Glomerular visceral epithelial cell (primary cell): ENCODE measurements at regions not wholly inside any gene's neighbourhood (a gene's known extent, or its start where the extent isn't known, plus 50 kb on each side); places are given as distances from the start of the nearest gene placed in this dataset.
A peak's percentile ranks its signal among the peaks of the same experiment; 100 is the strongest.
"Not testable (repeated sequence)": the region's sequence is repeated elsewhere in the genome, so short reads cannot be mapped to it uniquely, and the experiment has no call there.

Source experiments
- DNase-seq: peaks from one replicate; pipeline ENCODE4 v3.0.0-alpha.2; 2016; ENCODE audit errors: extremely low spot score

GRCh38 chr5:25190521-25191000 is 545.8 kb upstream of the CDH10 start:
- no peak for DNase-seq

GRCh38 chr5:25181249-25181648 is 536.5 kb upstream of the CDH10 start:
- DNase-seq, result no peak

- DNase-seq, result not testable (repeated sequence)
These were observed 517.8 kb upstream of the CDH10 start for GRCh38 chr5:25162616-25163015.

GRCh38 chr5:25160891-25161290 is 516.1 kb upstream of the CDH10 start:
- DNase-seq, result no peak

- no peak for DNase-seq
These were observed 506.0 kb upstream of the CDH10 start for GRCh38 chr5:25150819-25151218.

GRCh38 chr5:25128606-25129005 is 483.8 kb upstream of the CDH10 start:
- no peak for DNase-seq

- DNase-seq, result peak; percentile 6
These were observed 474.9 kb upstream of the CDH10 start for GRCh38 chr5:25119650-25120049.

GRCh38 chr5:25107853-25108252 is 463.1 kb upstream of the CDH10 start:
- DNase-seq, result peak; percentile 6

GRCh38 chr5:25099538-25099937 is 454.8 kb upstream of the CDH10 start:
- DNase-seq, result no peak

GRCh38 chr5:25095261-25095660 is 450.5 kb upstream of the CDH10 start:
- DNase-seq, result no peak

GRCh38 chr5:25094219-25094618 is 449.4 kb upstream of the CDH10 start:
- no peak for DNase-seq

GRCh38 chr5:25091921-25092320 is 447.1 kb upstream of the CDH10 start:
- no peak for DNase-seq

- DNase-seq, result no peak
These were observed 446.1 kb upstream of the CDH10 start for GRCh38 chr5:25090854-25091253.

GRCh38 chr5:25090275-25090674 is 445.5 kb upstream of the CDH10 start:
- no peak for DNase-seq

GRCh38 chr5:25088689-25089088 is 443.9 kb upstream of the CDH10 start:
- DNase-seq, result not testable (repeated sequence)

- DNase-seq, result not testable (repeated sequence)
These were observed 438.5 kb upstream of the CDH10 start for GRCh38 chr5:25083261-25083660.

GRCh38 chr5:25066239-25066638 is 421.5 kb upstream of the CDH10 start:
- no peak for DNase-seq

- peak; percentile 76 for DNase-seq
These were observed 419.5 kb upstream of the CDH10 start for GRCh38 chr5:25064306-25064705.

- DNase-seq, result no peak
These were observed 415.8 kb upstream of the CDH10 start for GRCh38 chr5:25060575-25060974.

GRCh38 chr5:25056836-25057235 is 412.1 kb upstream of the CDH10 start:
- no peak for DNase-seq

GRCh38 chr5:25033658-25034057 is 388.9 kb upstream of the CDH10 start:
- DNase-seq, result no peak

- DNase-seq, result peak; percentile 20
These were observed 384.2 kb upstream of the CDH10 start for GRCh38 chr5:25029004-25029403.

GRCh38 chr5:25027526-25027925 is 382.7 kb upstream of the CDH10 start:
- DNase-seq, result no peak

GRCh38 chr5:25027061-25027460 is 382.3 kb upstream of the CDH10 start:
- no peak for DNase-seq

- no peak for DNase-seq
These were observed 381.1 kb upstream of the CDH10 start for GRCh38 chr5:25025831-25026230.
